ENCODE measurements at regions not wholly inside any gene's neighbourhood (a gene's known extent, or its start where the extent isn't known, plus 50 kb on each side); places are given as distances from the start of the nearest gene placed in this dataset.

DNA sequence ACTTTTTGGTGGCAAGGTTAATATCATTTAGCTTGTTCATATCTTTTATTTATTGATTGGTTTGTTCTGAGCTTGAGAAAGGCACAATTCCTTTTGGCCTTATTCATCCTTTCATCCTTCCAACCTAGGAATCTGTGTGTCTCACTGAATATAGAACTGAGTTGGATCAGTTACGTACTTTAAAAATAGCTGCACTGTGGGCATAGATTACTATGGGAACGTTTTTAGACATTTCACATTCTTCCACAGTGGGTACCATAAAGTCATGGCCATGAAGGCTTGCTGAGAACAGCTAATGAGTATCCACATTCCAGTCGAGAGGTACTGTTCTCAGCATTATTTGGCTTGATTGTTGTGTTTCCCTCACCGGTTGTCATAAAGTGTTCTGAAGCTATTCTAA lies 217.0 kb upstream of the DKK2 start:
- no peak overlapping the region for H3K4me3 ChIP-seq (ENCODE audit: low read depth, low read length)
- no peak for DNase-seq (ENCODE audit: low read depth)
- TF ChIP-seq, protein P1, sequence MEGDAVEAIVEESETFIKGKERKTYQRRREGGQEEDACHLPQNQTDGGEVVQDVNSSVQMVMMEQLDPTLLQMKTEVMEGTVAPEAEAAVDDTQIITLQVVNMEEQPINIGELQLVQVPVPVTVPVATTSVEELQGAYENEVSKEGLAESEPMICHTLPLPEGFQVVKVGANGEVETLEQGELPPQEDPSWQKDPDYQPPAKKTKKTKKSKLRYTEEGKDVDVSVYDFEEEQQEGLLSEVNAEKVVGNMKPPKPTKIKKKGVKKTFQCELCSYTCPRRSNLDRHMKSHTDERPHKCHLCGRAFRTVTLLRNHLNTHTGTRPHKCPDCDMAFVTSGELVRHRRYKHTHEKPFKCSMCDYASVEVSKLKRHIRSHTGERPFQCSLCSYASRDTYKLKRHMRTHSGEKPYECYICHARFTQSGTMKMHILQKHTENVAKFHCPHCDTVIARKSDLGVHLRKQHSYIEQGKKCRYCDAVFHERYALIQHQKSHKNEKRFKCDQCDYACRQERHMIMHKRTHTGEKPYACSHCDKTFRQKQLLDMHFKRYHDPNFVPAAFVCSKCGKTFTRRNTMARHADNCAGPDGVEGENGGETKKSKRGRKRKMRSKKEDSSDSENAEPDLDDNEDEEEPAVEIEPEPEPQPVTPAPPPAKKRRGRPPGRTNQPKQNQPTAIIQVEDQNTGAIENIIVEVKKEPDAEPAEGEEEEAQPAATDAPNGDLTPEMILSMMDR (IDR thresholded peaks at IDR 0.05; ENCODE audit: insufficient read depth, low read depth, low read length): no peak

DNA sequence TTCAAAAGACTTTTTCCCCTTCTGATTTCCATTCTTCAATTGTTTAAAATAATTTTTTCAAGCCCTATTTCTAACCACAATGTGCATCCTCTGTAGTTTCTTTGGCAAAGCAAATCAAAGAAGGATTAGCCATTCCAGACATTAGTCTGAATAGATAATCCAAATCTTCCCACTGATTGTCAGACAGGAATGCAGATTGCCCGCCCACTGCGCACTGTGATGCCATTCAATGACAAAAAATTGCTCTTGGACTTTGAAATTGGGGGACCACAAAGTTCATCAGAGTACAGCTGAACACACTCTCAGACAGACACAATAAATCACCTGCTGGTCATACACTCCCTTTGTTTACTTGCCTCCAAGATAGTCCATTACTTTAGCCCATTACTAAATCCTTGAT lies 216.5 kb upstream of the DKK2 start:
- no peak overlapping the region for H3K4me3 ChIP-seq (ENCODE audit: low read depth, low read length)
- no peak for DNase-seq (ENCODE audit: low read depth)
- TF ChIP-seq, protein P1 (IDR thresholded peaks at IDR 0.05; ENCODE audit: insufficient read depth, low read depth, low read length): no peak

DNA sequence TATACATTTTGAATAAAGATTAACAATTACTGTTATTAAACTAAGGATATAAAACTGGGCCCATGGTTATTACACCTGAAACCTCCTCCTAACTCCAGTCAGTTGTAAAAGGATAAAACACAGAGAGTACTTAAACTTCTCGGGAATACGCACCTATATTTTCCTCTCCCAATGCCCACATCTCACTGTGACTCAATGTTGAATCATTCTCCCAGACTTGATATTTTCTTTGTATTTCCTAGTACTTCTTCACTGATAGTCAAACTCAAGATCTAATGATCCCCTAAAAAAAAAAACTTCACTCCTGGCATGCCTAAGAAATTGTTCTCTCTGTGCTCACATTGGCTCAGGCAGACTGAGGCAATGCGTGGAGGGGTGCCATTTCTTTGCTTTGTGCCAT lies 212.5 kb upstream of the DKK2 start:
- DNase-seq (ENCODE audit: low read depth): no peak
- TF ChIP-seq, protein P1 (IDR thresholded peaks at IDR 0.05; ENCODE audit: insufficient read depth, low read depth, low read length): no peak
- no peak overlapping the region for H3K4me3 ChIP-seq (ENCODE audit: low read depth, low read length)

DNA sequence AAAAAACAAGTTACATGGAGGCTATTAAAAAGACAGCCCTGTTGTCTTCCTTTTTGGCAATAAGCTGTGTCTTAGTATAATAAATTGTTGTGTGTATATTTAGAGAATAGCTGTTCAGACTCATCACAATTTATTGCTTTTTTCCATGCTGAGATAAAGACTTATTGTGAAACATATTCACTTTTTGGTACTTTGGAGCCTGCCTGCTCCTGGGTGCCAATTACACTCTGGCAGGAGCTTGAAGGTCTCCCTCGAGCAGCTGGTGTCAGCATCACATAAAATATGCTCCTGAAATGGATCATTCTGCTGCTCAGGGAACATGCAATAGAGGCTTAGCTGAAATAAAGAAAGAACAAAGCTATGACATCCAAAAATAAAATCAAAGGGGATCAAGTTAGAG lies 211.6 kb upstream of the DKK2 start:
- TF ChIP-seq, protein P1 (IDR thresholded peaks at IDR 0.05; ENCODE audit: insufficient read depth, low read depth, low read length): no peak
- DNase-seq (ENCODE audit: low read depth): peak; percentile 26
- H3K4me3 ChIP-seq (ENCODE audit: low read depth, low read length): no peak overlapping the region

DNA sequence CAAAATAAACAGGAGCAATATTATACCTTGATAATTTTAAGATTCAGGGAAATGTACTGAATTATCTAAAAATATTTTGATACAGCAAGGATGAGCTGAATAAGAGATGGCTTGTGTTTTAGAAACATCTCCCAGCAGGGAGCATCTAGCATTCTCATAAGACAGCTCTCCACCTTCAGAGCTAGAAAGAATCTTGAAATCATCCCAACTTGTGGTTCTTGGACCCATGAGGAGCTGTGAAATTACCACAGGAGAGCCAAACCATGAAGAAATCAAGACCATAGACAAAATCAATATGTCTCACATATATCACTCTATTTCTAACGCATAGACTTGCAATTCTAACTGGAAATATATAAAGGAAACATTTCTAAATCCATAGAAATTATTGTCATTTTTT lies 210.6 kb upstream of the DKK2 start:
- DNase-seq (ENCODE audit: low read depth): no peak
- no peak overlapping the region for H3K4me3 ChIP-seq (ENCODE audit: low read depth, low read length)
- TF ChIP-seq, protein P1 (IDR thresholded peaks at IDR 0.05; ENCODE audit: insufficient read depth, low read depth, low read length): no peak

DNA sequence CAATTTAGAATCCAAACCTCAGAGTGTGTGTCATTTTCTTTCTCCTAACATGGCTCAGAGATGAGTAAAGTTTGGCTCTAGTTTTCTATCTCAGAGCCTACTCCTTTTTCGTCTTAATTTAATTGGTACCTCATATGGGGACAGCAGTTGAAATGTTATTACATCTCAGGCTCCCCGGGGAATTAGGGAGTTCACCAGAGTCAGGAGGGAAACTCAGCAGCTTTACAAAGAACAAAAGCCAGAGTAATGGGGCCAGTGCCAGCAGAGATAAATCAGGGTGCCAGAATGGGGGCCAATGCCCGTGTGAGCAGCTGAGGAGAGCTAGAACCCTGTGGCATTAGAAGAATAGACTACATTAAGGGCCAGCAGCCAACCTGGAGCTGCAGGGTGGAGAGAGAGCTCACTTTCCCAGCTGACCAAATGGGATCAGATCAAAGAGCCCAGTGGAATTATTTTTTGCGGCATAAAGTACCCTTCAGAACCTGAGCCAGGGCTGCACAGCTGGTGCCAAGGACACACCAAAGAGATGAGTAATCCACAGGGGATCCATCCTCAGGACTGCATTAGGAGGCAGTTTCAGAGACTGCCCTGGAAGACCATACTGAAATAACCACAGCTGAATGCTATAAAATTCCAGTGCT lies 207.1 kb upstream of the DKK2 start:
- no peak for DNase-seq (ENCODE audit: low read depth)
- TF ChIP-seq, protein P1 (IDR thresholded peaks at IDR 0.05; ENCODE audit: insufficient read depth, low read depth, low read length): no peak
- no peak overlapping the region for H3K4me3 ChIP-seq (ENCODE audit: low read depth, low read length)

DNA sequence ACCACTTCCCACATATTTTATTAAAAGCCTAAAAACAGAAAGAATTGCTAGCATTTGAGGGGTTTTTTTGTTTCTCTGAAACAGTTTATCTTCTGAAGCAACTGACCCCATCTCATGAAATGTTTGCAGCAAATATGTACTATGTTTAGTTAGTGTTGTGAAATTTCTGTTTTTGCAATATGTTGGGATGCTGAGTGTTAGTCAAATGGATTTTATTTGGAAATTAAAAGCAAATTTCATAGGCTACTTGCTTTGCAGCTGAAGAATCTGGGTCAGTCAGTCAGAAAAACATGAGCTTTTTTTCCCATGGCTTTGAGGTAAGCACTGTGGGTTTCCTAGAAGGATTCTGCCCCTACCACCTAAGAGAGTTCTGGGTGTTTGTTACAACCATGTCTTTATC lies 184.9 kb upstream of the DKK2 start:
- H3K4me3 ChIP-seq (ENCODE audit: low read depth, low read length): no peak overlapping the region
- TF ChIP-seq, protein P1 (IDR thresholded peaks at IDR 0.05; ENCODE audit: insufficient read depth, low read depth, low read length): no peak
- DNase-seq (ENCODE audit: low read depth): peak; percentile 30
